Stimulated activated CD4-positive, alpha-beta T cell treated with anti-CD3 and anti-CD28 coated beads, Interleukin-4, amount 100 ng/mL, for 48 hours (primary cell): ENCODE measurements at regions not wholly inside any gene's neighbourhood (a gene's known extent, or its start where the extent isn't known, plus 50 kb on each side); places are given as distances from the start of the nearest gene placed in this dataset.
"Not testable (repeated sequence)": the region's sequence is repeated elsewhere in the genome, so short reads cannot be mapped to it uniquely, and the experiment has no call there.

Experiments
- DNase-seq, 2 donors: peaks; one replicate each; pipeline ENCODE4 v3.0.0-alpha.2; 2020; ENCODE audit warnings: low read depth in 2 of 2

- peak; percentile 44 to 46 for DNase-seq
Measured at GRCh38 chr9:33623658-33624586, 99.9 kb downstream of the ANKRD18B start.

GRCh38 chr9:33628318-33628717 is 104.3 kb downstream of the ANKRD18B start:
- DNase-seq: not testable (repeated sequence)

- DNase-seq: no peak
Measured at GRCh38 chr9:33628865-33629410, 104.9 kb downstream of the ANKRD18B start.

GRCh38 chr9:33633636-33634035 is 109.6 kb downstream of the ANKRD18B start:
- no peak for DNase-seq

GRCh38 chr9:33637881-33638280 is 113.8 kb downstream of the ANKRD18B start:
- DNase-seq: no peak

GRCh38 chr9:33638391-33638915 is 114.4 kb downstream of the ANKRD18B start:
- no peak for DNase-seq

- DNase-seq: no peak
Measured at GRCh38 chr9:33645706-33646105, 121.7 kb downstream of the ANKRD18B start.

- no peak for DNase-seq
Measured at GRCh38 chr9:33649463-33649862, 125.4 kb downstream of the ANKRD18B start.

- DNase-seq: no peak
Measured at GRCh38 chr9:33651125-33651524, 127.1 kb downstream of the ANKRD18B start.

GRCh38 chr9:33659921-33660320 is 135.4 kb upstream of the PRSS3 start:
- DNase-seq: no peak

GRCh38 chr9:33660772-33661171 is 134.6 kb upstream of the PRSS3 start:
- DNase-seq: no peak

- no peak for DNase-seq
Measured at GRCh38 chr9:33661176-33661575, 134.2 kb upstream of the PRSS3 start.

GRCh38 chr9:33662871-33663270 is 132.5 kb upstream of the PRSS3 start:
- no peak for DNase-seq

GRCh38 chr9:33676194-33676745 is 119.1 kb upstream of the PRSS3 start:
- not testable (repeated sequence) for DNase-seq

GRCh38 chr9:33676746-33677505 is 118.4 kb upstream of the PRSS3 start:
- DNase-seq: peak; percentile 11 to 13

GRCh38 chr9:33677506-33677809 is 117.9 kb upstream of the PRSS3 start:
- DNase-seq: no peak

- no peak for DNase-seq
Measured at GRCh38 chr9:33677961-33678360, 117.4 kb upstream of the PRSS3 start.

- no peak for DNase-seq
Measured at GRCh38 chr9:33682551-33682950, 112.8 kb upstream of the PRSS3 start.

GRCh38 chr9:33684831-33685230 is 110.5 kb upstream of the PRSS3 start:
- no peak for DNase-seq

GRCh38 chr9:33686942-33687341 is 108.4 kb upstream of the PRSS3 start:
- DNase-seq: no peak

- no peak for DNase-seq
Measured at GRCh38 chr9:33687779-33688178, 107.6 kb upstream of the PRSS3 start.
